Keratinocyte (primary cell): ENCODE measurements at regions not wholly inside any gene's neighbourhood (a gene's known extent, or its start where the extent isn't known, plus 50 kb on each side); places are given as distances from the start of the nearest gene placed in this dataset.

ENCODE experiments used
- DNase-seq: peaks from one replicate; pipeline ENCODE4 v3.0.0-alpha.2; 2011; ENCODE audit warnings: low read depth, missing footprints, low spot score
- FAIRE-seq: peaks from 2 replicates; lab custom pipeline; 2011; peaks lifted over from hg19 to GRCh38; lab: Jason Lieb, UNC
- H2AFZ ChIP-seq: 2 replicates; pipeline ENCODE4 v1.6.0; 2012; ENCODE audit warnings: low read length, control low read depth, inconsistent platforms; ENCODE audit not compliant: control insufficient read depth
- H3K27ac ChIP-seq: 2 replicates; pipeline ENCODE4 v1.5.1; 2011; ENCODE audit warnings: low read length; ENCODE audit not compliant: control insufficient read depth, insufficient read depth
- H3K27me3 ChIP-seq: 3 replicates; pipeline ENCODE4 v1.6.0; 2011; ENCODE audit warnings: low read length; ENCODE audit not compliant: control insufficient read depth, insufficient read depth; ENCODE audit errors: extremely low read depth
- H3K36me3 ChIP-seq, 2 experiments: 2 replicates in 1 of 2; 3 replicates in 1 of 2; pipeline ENCODE4 v1.5.1; 2011; ENCODE audit warnings: low read length in 2 of 2, mild to moderate bottlenecking in 1 of 2; ENCODE audit not compliant: control insufficient read depth in 2 of 2, insufficient read depth in 2 of 2; ENCODE audit errors: extremely low read depth in 1 of 2
- H3K4me1 ChIP-seq: 3 replicates; pipeline ENCODE4 v1.5.1; 2011; ENCODE audit warnings: low read length; ENCODE audit not compliant: control insufficient read depth, insufficient read depth; ENCODE audit errors: extremely low read depth
- H3K4me2 ChIP-seq: 3 replicates; pipeline ENCODE4 v1.6.0; 2011; ENCODE audit warnings: low read depth, low read length; ENCODE audit not compliant: control insufficient read depth, insufficient read depth; ENCODE audit errors: extremely low read depth
- H3K4me3 ChIP-seq, 3 experiments: fragments of 200-600 bp in 1 of 3; sonication (generic) in 1 of 3; 2 replicates in 2 of 3; 3 replicates in 1 of 3; pipeline ENCODE4 v1.5.1; 2011 to 2016; ENCODE audit warnings: low read length in 3 of 3, mild to moderate bottlenecking in 3 of 3, control low read depth in 2 of 3, inconsistent platforms in 1 of 3, low read depth in 1 of 3, mixed read lengths in 1 of 3, mixed run types in 1 of 3, moderate library complexity in 1 of 3; ENCODE audit not compliant: control insufficient read depth in 2 of 3, insufficient read depth in 2 of 3; ENCODE audit errors: extremely low read depth in 1 of 3
- H3K79me2 ChIP-seq: 2 replicates; pipeline ENCODE4 v1.6.0; 2012; ENCODE audit warnings: low read length; ENCODE audit not compliant: control insufficient read depth, insufficient read depth
- H3K9ac ChIP-seq: 3 replicates; pipeline ENCODE4 v1.6.0; 2011; ENCODE audit warnings: low read length; ENCODE audit not compliant: control insufficient read depth, insufficient read depth; ENCODE audit errors: extremely low read depth
- H3K9me1 ChIP-seq: 3 replicates; pipeline ENCODE4 v1.6.0; 2011; ENCODE audit warnings: low read length; ENCODE audit not compliant: control insufficient read depth, insufficient read depth; ENCODE audit errors: extremely low read depth
- H3K9me3 ChIP-seq: 2 replicates; pipeline ENCODE4 v1.5.1; 2012; ENCODE audit warnings: low read depth, low read length; ENCODE audit not compliant: control insufficient read depth
- H4K20me1 ChIP-seq: 3 replicates; pipeline ENCODE4 v1.6.0; 2011; ENCODE audit warnings: low read length; ENCODE audit not compliant: control insufficient read depth, insufficient read depth; ENCODE audit errors: extremely low read depth
- CTCF ChIP-seq, 3 experiments: IDR thresholded peaks in 1 of 3; conservative IDR thresholded peaks in 1 of 3; optimal IDR thresholded peaks in 1 of 3; 2 replicates in 2 of 3; 3 replicates in 1 of 3; pipeline versions ENCODE3 to v1.5.1; 2011; ENCODE audit warnings: low read length in 3 of 3, mild to moderate bottlenecking in 3 of 3, moderate library complexity in 2 of 3, control low read depth in 1 of 3, inconsistent platforms in 1 of 3; ENCODE audit not compliant: insufficient read depth in 2 of 3; ENCODE audit errors: extremely low read depth in 1 of 3
- EZH2 ChIP-seq: IDR thresholded peaks from one replicate; pipeline ENCODE4 v1.6.1; 2012; ENCODE audit warnings: inconsistent platforms, mild to moderate bottlenecking, low read length, moderate library complexity
- dilution Hi-C: fragments of 300-500 bp; cut with MboI; formaldehyde crosslinking; loops from one replicate; pipeline ENCODE4 v1.7.0; 2020; ENCODE audit warnings: low sequenced_read_pairs; ENCODE audit not compliant: extremely low pct_ligation_motif_present

- Histone ChIP-seq H3K9me3 (peaks cover 2% of the 10 kb centered on the region), H3K4me3 (no peak overlapping the region), H3K9me1 (no peaks in the 10 kb centered on the region), H2AFZ (no peak overlapping the region), H4K20me1 (no peaks in the 10 kb centered on the region), H3K27me3 (no peaks in the 10 kb centered on the region), H3K27ac (no peak overlapping the region), H3K36me3 (no peaks in the 10 kb centered on the region), H3K4me1 (no peaks in the 10 kb centered on the region), H3K79me2 (no peaks in the 10 kb centered on the region), H3K4me2 (no peak overlapping the region), H3K9ac (no peak overlapping the region)
- dilution Hi-C loops: no loop called here
- no peak for TF ChIP-seq EZH2
- no peak for TF ChIP-seq CTCF (optimal IDR thresholded peaks at IDR 0.05 in 1 of 3, IDR thresholded peaks at IDR 0.05 in 1 of 3, conservative IDR thresholded peaks at IDR 0.05 in 1 of 3; ENCODE audit: extremely low read depth in 1 of 3, insufficient read depth in 2 of 3, low read length in 3 of 3)
- DNase-seq (no peak), FAIRE-seq (no peak)
Observed at GRCh38 chr5:29321591-29321990, 1871.9 kb upstream of the CDH6 start.

- Histone ChIP-seq H3K9ac (no peak overlapping the region), H3K27ac (no peak overlapping the region), H3K4me2 (no peak overlapping the region), H3K36me3 (no peaks in the 10 kb centered on the region), H3K4me3 (no peak overlapping the region), H3K9me1 (no peaks in the 10 kb centered on the region), H3K4me1 (no peaks in the 10 kb centered on the region), H4K20me1 (no peaks in the 10 kb centered on the region), H3K9me3 (peaks cover 2% of the 10 kb centered on the region), H2AFZ (no peak overlapping the region), H3K79me2 (no peaks in the 10 kb centered on the region), H3K27me3 (no peaks in the 10 kb centered on the region)
- no peak for DNase-seq
- no peak for FAIRE-seq
- TF ChIP-seq CTCF (optimal IDR thresholded peaks at IDR 0.05 in 1 of 3, IDR thresholded peaks at IDR 0.05 in 1 of 3, conservative IDR thresholded peaks at IDR 0.05 in 1 of 3; ENCODE audit: extremely low read depth in 1 of 3, insufficient read depth in 2 of 3, low read length in 3 of 3): no peak
- no peak for TF ChIP-seq EZH2
- dilution Hi-C loops: no loop called here
Observed at GRCh38 chr5:29309359-29309758, 1884.1 kb upstream of the CDH6 start.
